Mesodermal cell (in vitro differentiated cells): ENCODE measurements at regions not wholly inside any gene's neighbourhood (a gene's known extent, or its start where the extent isn't known, plus 50 kb on each side); places are given as distances from the start of the nearest gene placed in this dataset.

ENCODE experiments used
- H3K27ac ChIP-seq: 2 replicates; pipeline ENCODE4 v1.7.0; 2013; ENCODE audit warnings: mild to moderate bottlenecking, low read depth, low read length, moderate library complexity; ENCODE audit not compliant: severe bottlenecking
- H3K36me3 ChIP-seq: 2 replicates; pipeline ENCODE4 v1.7.1; 2013; ENCODE audit warnings: mild to moderate bottlenecking, low read length, moderate library complexity; ENCODE audit not compliant: control insufficient read depth, insufficient read depth
- H3K4me1 ChIP-seq: one replicate; pipeline ENCODE4 v1.7.1; 2013; ENCODE audit warnings: mild to moderate bottlenecking, low read length; ENCODE audit not compliant: insufficient read depth, control insufficient read depth, poor library complexity, severe bottlenecking
- H3K4me3 ChIP-seq: 2 replicates; pipeline ENCODE4 v1.7.0; 2013; ENCODE audit warnings: low read length, control low read depth, mild to moderate bottlenecking; ENCODE audit not compliant: insufficient read depth, poor library complexity, severe bottlenecking; ENCODE audit errors: extremely low read depth
- H3K9me3 ChIP-seq: 2 replicates; pipeline ENCODE4 v1.7.1; 2013; ENCODE audit warnings: mild to moderate bottlenecking, low read length, moderate library complexity; ENCODE audit not compliant: control insufficient read depth
- WGBS, 2 experiments: methylation state at CpG; one replicate each; pipeline ENCODE4 v1.1.5; 2013; ENCODE audit warnings: missing lambda C conversion rate in 2 of 2; ENCODE audit not compliant: insufficient coverage in 2 of 2; 5-methylcytosine and 5-hydroxymethylcytosine counted together

DNA sequence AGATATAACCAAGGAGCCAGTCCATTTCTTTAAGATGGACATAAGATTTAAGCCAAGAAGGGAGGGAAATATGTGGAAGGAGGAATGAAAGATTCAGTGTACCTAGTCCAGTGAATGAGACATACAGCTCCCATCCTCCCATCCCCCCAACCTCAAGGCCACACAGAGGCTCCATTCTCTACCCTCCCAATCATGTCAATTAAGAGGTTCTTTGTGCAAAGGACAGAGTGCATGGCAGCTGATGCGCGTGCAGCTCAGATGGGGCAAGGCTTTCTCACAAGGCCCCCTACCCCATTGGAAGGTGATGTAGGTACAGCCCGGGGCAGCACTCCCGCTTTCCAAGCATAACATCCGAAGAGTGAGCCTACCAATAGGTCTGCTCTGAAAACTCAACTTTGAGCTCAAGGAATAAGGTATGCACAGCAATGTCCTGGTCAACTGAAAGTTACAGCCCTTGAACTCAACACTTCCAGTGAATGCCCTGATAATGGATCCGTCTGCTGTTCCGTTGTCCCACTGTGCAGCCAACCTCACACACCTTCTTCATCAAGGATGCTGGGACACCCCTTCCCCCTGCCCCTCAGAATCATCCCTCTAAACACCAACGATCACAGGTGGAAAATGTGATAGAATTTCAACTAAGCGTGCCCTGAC, 458.1 kb downstream of the SOX9 start:
- no peak overlapping the region for H3K4me3 ChIP-seq
- WGBS, 2 experiments: 93 to 96% methylated on average over 9 of the region's 9 CpGs
- H3K9me3 ChIP-seq: no peaks in the 10 kb centered on the region
- no peaks in the 10 kb centered on the region for H3K36me3 ChIP-seq
- H3K4me1 ChIP-seq: peaks cover 15% of the 10 kb centered on the region
- H3K27ac ChIP-seq: no peak overlapping the region

DNA sequence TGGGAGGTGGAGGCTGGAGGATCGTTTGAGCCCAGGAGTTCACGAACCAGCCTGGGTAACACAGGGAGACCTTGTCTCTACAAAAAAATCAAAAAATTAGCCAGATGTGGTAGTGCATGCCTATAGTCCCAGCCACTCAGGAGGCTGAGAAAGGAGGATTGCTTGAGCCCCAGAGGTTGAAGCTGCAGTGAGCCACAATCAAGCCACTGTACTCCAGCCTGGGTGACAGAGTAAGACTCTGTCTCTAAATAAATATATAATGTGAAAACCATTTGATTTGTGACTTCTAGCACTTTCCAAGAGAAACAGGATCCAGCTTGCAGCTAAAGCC, 459.1 kb downstream of the SOX9 start:
- Histone ChIP-seq H3K4me1 (peaks cover 15% of the 10 kb centered on the region), H3K4me3 (no peak overlapping the region), H3K9me3 (no peaks in the 10 kb centered on the region), H3K36me3 (no peaks in the 10 kb centered on the region), H3K27ac (no peak overlapping the region)
- WGBS, 2 experiments: 84% methylated on average over 2 of the region's 2 CpGs; no CpG with 5 or more reads in 1 of the 2 experiments

DNA sequence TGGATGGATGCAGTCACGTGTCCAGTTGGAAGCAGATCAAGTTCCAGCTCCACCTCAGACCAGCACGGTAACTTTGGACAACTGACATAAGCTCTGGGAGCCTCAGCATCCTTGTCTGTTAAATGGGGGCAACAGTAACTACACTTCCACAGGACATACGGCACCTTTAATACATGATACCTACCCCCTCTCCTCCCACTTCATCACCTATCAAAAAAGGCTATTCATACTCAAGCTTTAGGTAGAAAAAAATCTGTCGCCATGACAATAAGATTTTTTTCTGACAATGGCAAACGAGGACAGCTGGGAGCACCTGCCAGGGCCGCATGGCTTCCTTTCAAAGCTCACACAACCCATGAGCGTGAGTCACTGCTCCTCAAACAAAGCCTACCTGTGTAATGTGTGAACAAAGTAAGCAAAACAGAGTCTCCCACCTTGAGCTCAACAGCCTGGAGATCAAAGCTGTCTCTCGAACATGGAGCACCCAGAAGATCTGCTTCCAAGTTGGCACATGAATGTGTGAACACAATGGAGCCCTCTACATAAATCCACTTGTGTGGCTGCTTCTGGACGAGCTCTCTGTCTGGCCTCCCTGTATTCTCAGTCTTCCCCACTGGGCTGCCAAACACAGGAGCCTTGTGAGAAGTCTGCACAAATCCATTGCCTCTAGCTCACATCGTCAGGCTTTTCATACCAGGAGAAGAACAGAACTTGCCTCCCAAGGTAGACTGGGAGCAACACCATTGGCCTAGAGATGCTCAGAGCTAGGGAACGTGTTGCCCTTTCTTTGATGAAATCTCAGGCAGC, 459.7 kb downstream of the SOX9 start:
- H3K4me1 ChIP-seq: peaks cover 13% of the 10 kb centered on the region
- H3K36me3 ChIP-seq: no peaks in the 10 kb centered on the region
- H3K27ac ChIP-seq: no peak overlapping the region
- no peak overlapping the region for H3K4me3 ChIP-seq
- 86 to 89% methylated on average over 8 to 9 of the region's 11 CpGs for whole genome bisulfite sequencing, 2 experiments
- H3K9me3 ChIP-seq: no peaks in the 10 kb centered on the region

DNA sequence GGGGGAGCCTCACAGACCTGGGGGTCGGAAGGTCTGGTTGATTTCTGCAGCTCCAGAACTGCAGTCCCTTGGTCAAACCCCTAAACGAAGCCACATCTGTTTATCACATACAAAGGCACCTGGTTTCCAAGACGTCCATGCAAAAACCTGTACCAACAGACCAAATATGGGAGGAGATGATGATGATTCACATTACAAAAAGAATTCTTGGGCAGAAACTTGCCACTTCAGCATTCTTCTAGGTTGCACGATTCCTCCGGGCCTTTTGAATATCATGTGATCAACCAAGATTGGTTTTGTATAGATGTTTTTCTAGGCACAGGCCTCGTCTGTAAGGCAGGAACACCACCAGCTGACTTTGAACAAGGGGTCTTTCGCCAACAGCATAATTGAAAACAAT, 466.3 kb downstream of the SOX9 start:
- Histone ChIP-seq H3K4me1 (peaks cover 15% of the 10 kb centered on the region), H3K27ac (no peak overlapping the region), H3K4me3 (no peak overlapping the region), H3K36me3 (no peaks in the 10 kb centered on the region), H3K9me3 (no peaks in the 10 kb centered on the region)
- WGBS, 2 experiments: 96 to 100% methylated on average over 4 to 6 of the region's 7 CpGs

DNA sequence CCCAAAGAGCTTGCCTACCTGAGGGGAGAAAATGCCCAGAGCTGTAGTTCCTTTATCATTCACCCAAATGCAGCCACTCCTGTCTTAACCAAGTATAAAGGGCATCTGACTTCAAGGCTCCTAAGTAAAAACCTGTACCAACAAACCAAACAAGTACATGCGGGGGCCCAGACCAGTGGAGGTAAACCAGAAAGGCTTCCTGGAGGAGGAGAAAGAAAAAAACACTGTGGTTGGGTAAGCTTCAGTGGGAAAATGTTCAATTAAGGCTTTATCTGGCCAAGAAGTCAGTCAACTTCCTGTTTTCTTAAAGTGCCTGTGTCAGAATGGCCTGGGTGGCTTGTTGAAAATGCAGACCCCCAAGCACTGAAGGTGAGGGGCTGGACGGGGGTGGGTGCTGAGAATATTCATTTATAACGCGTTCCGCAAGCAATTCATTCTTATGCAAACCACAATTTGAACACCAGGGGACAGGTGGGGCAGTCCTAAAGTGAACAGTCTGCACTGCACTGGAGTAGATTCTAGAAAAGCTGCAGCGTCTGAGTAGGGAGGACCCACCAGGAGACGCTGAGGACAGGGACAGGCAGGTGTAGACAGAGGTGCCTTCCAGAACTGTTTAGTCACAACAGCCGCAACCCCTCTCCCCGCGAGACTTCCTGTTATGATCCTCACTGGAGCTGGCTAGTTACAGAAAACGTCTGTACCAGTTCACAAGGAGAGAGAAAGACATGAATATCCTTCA, 467.1 kb downstream of the SOX9 start:
- Histone ChIP-seq H3K4me1 (peaks cover 15% of the 10 kb centered on the region), H3K4me3 (no peak overlapping the region), H3K27ac (no peak overlapping the region), H3K9me3 (no peaks in the 10 kb centered on the region), H3K36me3 (no peaks in the 10 kb centered on the region)
- WGBS, 2 experiments: 72 to 85% methylated on average over 5 to 6 of the region's 11 CpGs

DNA sequence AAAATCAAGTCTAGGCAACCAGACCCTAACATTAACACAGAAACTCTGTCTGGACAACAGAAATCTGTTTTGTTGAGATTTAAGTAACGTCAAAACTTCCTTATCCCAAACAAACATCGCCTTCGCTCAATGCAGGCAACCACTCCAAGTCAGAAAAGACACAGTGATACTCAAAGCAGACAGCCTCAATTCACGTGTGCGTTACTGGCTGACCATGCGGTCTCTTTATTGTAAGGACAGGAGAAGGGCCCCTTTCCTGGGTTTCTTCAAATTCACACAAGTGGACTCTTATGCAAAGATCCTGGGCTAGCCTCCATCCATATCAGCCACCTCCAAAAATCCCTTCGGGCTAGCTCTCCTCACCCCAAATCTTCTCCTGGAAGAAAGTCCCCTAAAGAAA, 467.7 kb downstream of the SOX9 start:
- Histone ChIP-seq H3K9me3 (no peaks in the 10 kb centered on the region), H3K4me1 (peaks cover 15% of the 10 kb centered on the region), H3K36me3 (no peaks in the 10 kb centered on the region), H3K4me3 (no peak overlapping the region), H3K27ac (no peak overlapping the region)
- WGBS, 2 experiments: 78 to 91% methylated on average over 6 to 7 of the region's 7 CpGs

DNA sequence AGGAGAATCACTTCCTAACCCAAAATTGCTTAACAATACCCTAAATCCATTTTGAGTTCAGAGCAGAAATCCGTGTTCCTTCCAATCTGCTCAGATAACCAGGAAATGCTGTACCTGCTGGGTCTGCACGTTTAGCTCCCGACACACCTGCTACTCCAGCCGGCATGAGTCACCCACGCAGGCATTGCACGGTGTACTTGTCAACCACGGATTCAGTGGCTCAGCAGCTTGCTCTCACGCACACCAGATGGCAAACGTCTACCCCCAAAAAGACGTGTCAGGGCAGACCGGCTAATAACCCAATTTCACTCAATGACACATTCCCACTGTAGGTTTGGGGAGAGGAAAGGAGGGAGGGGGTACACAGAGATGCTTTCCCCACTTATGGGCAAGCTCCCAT, 468.1 kb downstream of the SOX9 start:
- 78 to 79% methylated on average over 3 to 8 of the region's 11 CpGs for WGBS, 2 experiments
- H3K27ac ChIP-seq: no peak overlapping the region
- H3K9me3 ChIP-seq: no peaks in the 10 kb centered on the region
- H3K36me3 ChIP-seq: no peaks in the 10 kb centered on the region
- peaks cover 15% of the 10 kb centered on the region for H3K4me1 ChIP-seq
- no peak overlapping the region for H3K4me3 ChIP-seq

DNA sequence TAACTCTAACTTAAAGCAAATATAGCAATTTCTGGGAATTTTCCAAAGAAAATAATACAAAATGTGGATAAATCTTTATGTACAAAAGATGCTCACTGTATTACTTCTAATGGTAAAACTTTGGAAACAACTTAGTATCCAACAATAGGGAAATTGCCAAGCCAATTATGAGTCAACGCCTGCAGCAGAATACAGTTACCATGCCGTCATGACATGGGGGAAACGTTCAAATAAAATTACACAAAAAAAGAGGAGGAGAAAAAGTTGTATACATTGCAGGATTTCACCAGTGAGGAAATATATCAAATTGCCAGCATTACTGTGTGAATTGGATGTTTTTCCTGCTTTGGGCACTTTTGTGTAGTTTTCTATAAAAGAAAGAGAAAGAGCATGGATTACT, 469.6 kb downstream of the SOX9 start:
- 100% methylated on average over 1 of the region's 3 CpGs; no CpG with 5 or more reads in 1 of the 2 experiments for WGBS, 2 experiments
- Histone ChIP-seq H3K9me3 (no peaks in the 10 kb centered on the region), H3K4me1 (peaks cover 15% of the 10 kb centered on the region), H3K27ac (no peak overlapping the region), H3K36me3 (no peaks in the 10 kb centered on the region), H3K4me3 (no peak overlapping the region)

DNA sequence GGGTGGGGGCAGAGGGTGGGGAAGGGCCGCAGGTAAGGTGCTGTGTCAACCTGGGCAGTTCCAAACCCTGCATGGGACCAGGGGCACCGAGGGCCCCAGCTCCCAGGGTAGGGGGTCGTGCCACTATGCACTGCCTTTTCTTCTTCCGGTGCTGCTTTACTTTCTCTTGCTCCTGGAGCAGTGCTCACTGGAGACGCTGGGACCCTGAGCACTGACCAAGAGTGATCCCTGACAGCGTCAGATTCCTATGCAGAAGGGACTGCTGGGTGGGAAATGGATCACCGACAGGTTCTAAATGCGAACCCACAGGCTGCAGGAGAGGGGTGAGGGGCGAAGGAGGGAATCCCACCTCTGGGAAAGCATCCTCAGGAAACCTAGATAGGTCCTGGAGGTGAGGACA, 470.1 kb downstream of the SOX9 start:
- Histone ChIP-seq H3K36me3 (no peaks in the 10 kb centered on the region), H3K4me1 (peaks cover 15% of the 10 kb centered on the region), H3K27ac (no peak overlapping the region), H3K9me3 (no peaks in the 10 kb centered on the region), H3K4me3 (peak overlapping the region; percentile 64)
- 42 to 50% methylated on average over 6 to 9 of the region's 9 CpGs for WGBS, 2 experiments

DNA sequence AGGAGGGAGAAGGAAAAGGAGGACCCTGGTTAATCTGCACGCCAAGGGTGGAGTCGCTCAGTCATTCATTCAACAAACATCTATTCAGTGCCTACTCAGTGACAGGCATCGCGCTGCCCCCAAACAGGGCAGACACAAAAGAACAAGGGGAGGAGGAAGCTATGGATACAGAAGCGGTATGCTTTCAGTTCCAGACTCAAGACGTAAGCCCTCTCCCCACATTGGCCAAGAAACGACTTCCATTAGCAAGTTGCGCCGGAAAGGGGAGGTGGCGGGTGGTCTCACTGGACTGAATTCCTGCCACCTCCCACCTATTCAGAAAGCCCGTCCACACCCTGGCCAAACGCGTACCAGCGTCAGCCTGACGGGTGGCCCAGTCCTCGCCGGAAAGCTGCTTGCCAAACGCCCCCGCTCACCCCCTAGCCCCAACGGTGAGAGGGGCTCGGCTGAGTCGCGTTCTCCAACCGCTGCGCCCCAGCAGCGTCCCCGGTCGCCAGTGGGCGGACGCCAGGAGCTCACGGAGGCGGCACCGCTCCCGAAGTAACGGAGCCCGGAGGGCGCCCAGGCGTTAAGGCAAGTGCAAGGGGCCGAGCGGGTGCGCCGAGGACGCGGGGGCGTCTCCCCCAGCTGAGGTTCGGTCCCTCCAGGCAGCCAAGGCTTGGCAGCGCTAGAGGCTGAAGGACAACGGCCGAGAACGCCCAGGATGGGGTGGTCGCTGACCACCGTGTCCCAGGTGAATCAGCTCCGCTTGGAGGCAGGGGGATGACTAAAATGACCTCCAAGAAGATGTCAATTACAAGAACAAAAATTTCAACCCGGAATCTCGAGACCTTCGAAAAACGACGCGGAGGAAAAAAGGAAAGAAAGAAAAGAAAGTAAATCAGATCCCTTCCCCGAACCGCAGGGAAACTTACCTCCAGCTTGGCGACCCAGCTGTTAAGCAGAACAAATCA, 470.7 kb downstream of the SOX9 start:
- H3K36me3 ChIP-seq: no peaks in the 10 kb centered on the region
- peaks cover 15% of the 10 kb centered on the region for H3K4me1 ChIP-seq
- H3K9me3 ChIP-seq: no peaks in the 10 kb centered on the region
- 1% methylated on average over 30 to 32 of the region's 62 CpGs for WGBS, 2 experiments
- peak overlapping the region; percentile 64 for H3K4me3 ChIP-seq
- no peak overlapping the region for H3K27ac ChIP-seq
